ENCODE measurements at regions not wholly inside any gene's neighbourhood (a gene's known extent, or its start where the extent isn't known, plus 50 kb on each side); places are given as distances from the start of the nearest gene placed in this dataset.
A peak's percentile ranks its signal among the peaks of the same experiment; 100 is the strongest.
"Not testable (repeated sequence)": the region's sequence is repeated elsewhere in the genome, so short reads cannot be mapped to it uniquely, and the experiment has no call there.

DNA sequence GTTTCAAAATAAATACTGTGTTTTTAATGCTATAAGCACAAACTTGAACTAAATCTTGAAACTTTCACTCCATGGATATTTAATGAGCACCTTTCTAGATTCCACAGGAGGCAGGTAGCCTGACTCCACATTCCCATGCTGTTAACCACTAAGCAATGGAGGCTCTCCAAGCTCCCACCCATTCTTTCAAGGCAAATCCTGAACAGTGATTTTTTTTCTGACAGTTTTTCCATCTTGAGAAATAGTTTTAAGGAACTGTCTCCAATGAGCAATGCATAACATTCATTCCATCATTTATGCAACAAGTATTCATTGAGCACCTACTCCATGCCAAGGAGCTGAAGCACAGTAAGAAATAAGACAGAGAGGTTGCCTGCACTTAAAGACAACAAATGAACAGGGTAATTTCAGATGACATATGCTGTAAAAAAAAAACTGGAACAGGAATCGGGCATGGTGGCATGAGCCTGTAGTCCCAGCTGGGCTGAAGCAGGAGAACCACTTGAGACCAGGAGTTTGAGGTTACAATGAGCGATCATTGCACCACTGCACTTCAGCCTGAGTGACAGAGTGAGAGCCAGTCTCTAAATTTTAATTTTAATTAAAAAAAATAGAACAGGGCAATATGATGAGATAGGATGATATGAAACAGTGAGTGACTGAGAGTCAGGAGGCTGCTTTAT, 102.3 kb upstream of the CPSF6 start:
- DNase-seq, result no peak

- no peak for DNase-seq
These were observed 98.3 kb upstream of the CPSF6 start for GRCh38 chr12:69141074-69141473.

DNA sequence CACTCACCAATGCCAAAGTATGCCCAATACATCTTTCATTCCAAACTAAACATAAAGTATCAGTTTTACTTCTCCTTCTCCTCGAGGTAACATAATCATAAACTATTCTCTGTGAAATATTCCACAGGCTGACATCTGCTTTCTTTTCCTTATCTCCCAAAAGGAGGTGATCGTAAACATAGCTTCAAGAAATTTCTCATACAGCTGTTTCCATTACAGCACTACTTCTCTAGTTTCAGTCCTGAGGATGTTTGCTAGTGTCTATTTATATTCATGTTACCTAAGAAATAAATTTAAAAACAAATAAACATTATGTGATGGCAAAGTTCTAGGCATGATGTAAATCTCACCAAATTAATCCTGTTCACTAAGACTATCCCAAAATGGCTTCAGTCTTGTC, 90.1 kb upstream of the CPSF6 start:
- no peak for DNase-seq

- DNase-seq, result no peak
These were observed 89.1 kb upstream of the CPSF6 start for GRCh38 chr12:69150083-69150795.

- DNase-seq, result no peak
These were observed 88.6 kb upstream of the CPSF6 start for GRCh38 chr12:69150796-69151127.

GRCh38 chr12:69151254-69151764, 88.1 kb upstream of the CPSF6 start:
- no peak for DNase-seq

- DNase-seq, result peak; percentile 78
These were observed 84.6 kb upstream of the CPSF6 start for GRCh38 chr12:69154585-69155363.

GRCh38 chr12:69157023-69157655, 82.2 kb upstream of the CPSF6 start:
- peak; percentile 92 for DNase-seq

DNA sequence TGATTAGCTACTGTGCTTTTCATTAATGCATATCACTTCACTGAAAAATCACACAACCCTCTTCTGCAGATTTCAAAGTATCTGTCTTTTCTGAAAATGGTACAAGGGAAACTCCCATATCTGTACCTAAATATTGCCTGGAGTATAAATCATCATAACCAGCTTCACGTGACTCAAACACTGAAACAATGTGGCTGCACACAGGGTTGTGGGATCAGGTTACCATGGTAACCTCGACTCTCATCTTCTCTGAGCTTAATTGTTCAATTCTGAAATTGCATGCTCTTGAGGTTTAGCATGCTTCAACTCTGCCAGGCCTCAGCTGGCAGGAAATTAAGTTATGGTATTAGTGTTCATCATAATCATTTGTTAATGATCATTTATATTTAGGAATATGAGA, 77.5 kb upstream of the CPSF6 start:
- peak; percentile 18 for DNase-seq

DNA sequence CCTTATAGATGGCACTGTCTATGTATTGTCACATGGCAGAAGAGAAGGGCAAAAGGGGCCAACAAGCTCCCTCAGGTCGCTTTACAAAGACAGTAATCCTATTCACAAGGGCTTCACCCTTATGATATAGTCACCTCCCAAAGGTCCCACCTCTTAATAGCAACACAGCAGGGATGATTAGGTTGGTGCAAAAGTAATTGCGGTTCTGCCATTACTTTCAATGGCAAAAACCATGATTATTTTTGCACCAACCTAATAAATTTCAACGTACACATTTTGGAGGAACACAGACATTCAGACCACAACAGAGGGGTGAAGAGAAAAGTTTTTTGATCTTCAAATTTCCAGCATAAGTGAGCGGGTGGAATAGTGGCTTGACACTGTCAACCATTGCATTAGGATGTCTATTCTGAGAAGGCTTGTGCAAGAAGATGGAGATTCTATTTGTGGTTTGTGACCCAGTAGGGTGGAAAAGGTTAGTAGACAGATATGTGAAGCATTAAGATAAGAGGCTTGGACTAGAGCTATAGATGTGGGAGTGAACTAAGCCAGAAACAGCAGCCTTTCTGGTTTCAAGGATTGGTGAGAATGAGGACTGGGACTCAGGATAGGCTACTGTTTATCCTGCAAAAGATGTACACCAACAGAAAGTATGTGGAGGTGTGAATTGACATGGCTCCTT, 75.5 kb upstream of the CPSF6 start:
- DNase-seq, result no peak

GRCh38 chr12:69167648-69168165, 71.7 kb upstream of the CPSF6 start:
- no peak for DNase-seq

- no peak for DNase-seq
These were observed 71.0 kb upstream of the CPSF6 start for GRCh38 chr12:69168363-69168762.

- DNase-seq, result no peak
These were observed 70.5 kb upstream of the CPSF6 start for GRCh38 chr12:69168828-69169227.

DNA sequence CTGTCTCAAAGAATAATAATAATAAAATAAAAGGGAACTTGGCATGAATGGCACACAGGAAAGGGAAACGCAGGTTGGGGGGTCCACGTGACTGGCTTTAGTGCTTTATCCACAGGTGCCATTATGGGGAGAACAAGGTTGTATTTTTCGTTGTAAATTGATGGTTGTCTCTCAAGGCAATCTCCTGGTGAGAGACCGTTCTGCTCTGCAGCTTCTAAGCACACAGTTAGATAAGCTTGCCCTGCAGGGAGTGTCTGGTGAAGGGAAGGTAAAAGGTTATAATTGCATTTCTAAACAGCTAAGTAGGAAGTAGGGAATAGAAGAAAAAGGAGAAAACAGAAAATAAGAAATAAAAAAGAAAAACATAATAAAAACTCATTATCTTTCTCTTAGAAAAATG, 69.1 kb upstream of the CPSF6 start:
- no peak for DNase-seq

GRCh38 chr12:69171881-69172280, 67.5 kb upstream of the CPSF6 start:
- DNase-seq, result no peak

GRCh38 chr12:69172491-69172890, 66.9 kb upstream of the CPSF6 start:
- DNase-seq, result no peak

DNA sequence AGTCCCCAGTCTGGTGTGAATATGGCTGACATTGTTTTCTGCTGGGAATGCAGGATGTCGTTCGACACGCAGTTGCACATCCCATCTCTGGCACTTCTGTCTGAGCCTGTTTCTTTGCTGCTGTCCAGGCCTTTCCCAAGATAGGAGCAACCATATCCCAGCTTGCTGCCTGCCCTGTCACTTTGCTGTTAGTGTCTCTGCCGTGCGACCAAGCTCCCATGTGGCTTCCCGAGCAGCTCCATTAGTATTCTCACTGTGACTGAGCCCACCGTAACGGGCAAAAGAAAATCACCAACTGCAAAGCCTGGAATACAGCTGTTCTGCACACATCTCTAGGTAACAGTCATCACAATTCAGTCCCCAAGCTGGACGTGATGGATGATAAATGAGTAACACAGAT, 66.0 kb upstream of the CPSF6 start:
- no peak for DNase-seq

DNA sequence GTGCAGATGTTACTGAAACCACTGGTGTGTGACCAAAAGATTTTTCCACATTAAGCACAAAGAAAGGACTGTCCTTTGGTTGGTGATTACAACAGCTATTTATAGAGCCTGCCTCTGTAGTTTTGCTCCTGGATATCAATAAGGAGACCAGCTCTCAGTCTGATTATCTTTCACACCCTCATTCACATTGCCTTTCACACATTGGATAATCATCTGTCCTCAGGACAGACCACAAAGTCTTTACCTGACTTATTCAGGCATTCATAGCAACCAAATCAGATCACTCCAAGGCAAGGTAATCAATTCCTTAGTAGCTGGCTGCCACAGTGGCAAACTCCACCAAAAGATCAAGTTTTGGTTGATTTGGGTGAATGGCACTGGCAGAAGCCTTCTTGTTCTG, 59.6 kb upstream of the CPSF6 start:
- no peak for DNase-seq

DNA sequence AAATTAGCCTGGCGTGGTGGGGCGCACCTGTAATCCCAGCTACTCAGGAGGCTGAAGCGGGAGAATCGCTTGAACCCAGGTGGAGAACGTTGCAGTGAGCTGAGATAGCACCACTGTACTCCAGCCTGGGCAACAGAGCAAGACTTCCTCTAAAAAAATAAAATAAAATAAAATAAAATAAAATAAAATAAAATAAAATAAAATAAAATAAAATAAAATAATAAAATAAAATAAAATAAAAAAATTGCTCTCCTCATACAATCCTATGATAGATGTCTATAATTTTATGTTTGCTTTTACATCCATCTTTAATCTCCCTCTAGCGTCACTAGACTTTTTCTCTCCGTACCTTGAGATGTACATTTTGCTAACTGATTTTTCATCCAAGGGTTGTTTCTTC, 51.8 kb upstream of the CPSF6 start:
- DNase-seq, result not testable (repeated sequence)

DNA sequence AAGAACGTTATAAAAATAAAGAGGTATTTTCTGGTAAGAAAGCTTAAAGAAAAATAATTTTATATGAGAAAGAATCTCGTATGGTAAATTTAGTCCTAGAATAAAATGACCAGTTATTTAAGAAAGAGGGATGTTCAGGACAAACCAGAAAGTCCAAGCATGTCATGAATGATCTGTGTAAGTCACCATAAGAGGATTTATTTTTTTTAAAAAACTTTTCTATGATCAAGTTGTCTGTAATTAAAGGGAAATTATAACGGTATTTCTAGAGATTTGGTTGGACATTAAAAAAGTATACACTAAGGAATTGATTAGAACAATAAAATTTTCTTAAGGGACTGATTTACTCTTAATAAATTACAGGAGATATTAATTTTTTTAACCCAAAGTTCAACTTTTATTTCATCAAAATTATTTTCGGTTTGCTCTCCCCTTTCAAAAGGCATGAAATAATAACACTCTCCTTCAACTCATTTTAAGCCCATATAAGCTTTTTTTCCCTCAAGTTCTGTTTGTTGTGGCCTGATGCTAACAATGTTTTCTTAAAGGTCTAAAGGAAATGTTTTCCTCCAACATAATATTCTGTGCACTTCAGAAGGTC, 49.9 kb upstream of the CPSF6 start:
- DNase-seq, result no peak

Measured in stimulated activated CD4-positive, alpha-beta T cell treated with anti-CD3 and anti-CD28 coated beads, Interleukin-4, amount 100 ng/mL, for 1 hour (primary cell).